HCT116 (cell line): ENCODE measurements at regions not wholly inside any gene's neighbourhood (a gene's known extent, or its start where the extent isn't known, plus 50 kb on each side); places are given as distances from the start of the nearest gene placed in this dataset.
A peak's percentile ranks its signal among the peaks of the same experiment; 100 is the strongest.

Experiments
- ATAC-seq: fragments of 200-7000 bp; cut with Tn5 transposase; 2 replicates; pipeline ENCODE4 v1.9.1; 2020; ENCODE audit warnings: mild to moderate bottlenecking, moderate library complexity
- BruUV-seq: library from RNA; stranded (reverse); fragments of 400-500 nt; replicated peaks from 2 replicates; lab custom pipeline; 2021; lab: Mats Ljungman, UMichigan
- CTCF ChIA-PET: fragments of 300-600 bp; sonication (Branson Sonifier 250); formaldehyde crosslinking; loops from one replicate; lab custom pipeline; 2021; ENCODE audit warnings: antibody characterized with exemption; lab: Charles Lee
- POLR2A ChIA-PET: fragments of 300-600, 350-600 bp; sonication (Branson Sonifier 250); formaldehyde crosslinking; loops from one replicate; lab custom pipeline; 2021; ENCODE audit warnings: antibody characterized with exemption; lab: Charles Lee
- RAD21 ChIA-PET, 2 experiments: fragments of 300-600 bp; sonication (Branson Sonifier 250); formaldehyde crosslinking; loops; one replicate each; lab custom pipeline; 2023; ENCODE audit warnings: low total read pairs in 2 of 2; ENCODE audit not compliant: uncharacterized antibody in 2 of 2, unreplicated experiment in 2 of 2, low non-redundant PET in 1 of 2; lab: Charles Lee
- DNase-seq: peaks from one replicate; pipeline ENCODE4 v3.0.0-alpha.2; 2010; ENCODE audit warnings: low read depth, low spot score
- H2AFZ ChIP-seq: fragments of 200-600 bp; shearing (Covaris generic), sonication (generic); 2 replicates; pipeline ENCODE4 v1.6.1; 2017; ENCODE audit warnings: low read depth, mixed run types, mixed read lengths, antibody characterized with exemption, low read length; ENCODE audit not compliant: poor library complexity, severe bottlenecking
- H3K27ac ChIP-seq: 2 replicates; pipeline ENCODE4 v1.5.1; 2012; ENCODE audit warnings: low read depth, low read length
- H3K27me3 ChIP-seq: fragments of 200-600 bp; sonication (generic); 2 replicates; pipeline ENCODE4 v1.6.1; 2016; ENCODE audit warnings: mixed run types, low read length, mixed read lengths; ENCODE audit not compliant: insufficient read depth
- H3K36me3 ChIP-seq, 2 experiments: fragments of 200-500 bp in 1 of 2; fragments of 200-600 bp in 1 of 2; sonication (Bioruptor generic) in 1 of 2; sonication (generic) in 1 of 2; 2 replicates each; pipeline versions ENCODE4 v1.5.1 to v1.6.1; 2014 to 2016; ENCODE audit warnings: low read length in 2 of 2, inconsistent platforms in 1 of 2, mixed read lengths in 1 of 2, mixed run types in 1 of 2; ENCODE audit not compliant: insufficient read depth in 2 of 2, control insufficient read depth in 1 of 2
- H3K4me1 ChIP-seq, 2 experiments: fragments of 200-600 bp in 1 of 2; sonication (generic) in 1 of 2; 2 replicates each; pipeline versions ENCODE4 v1.5.1 to v1.6.1; 2012 to 2017; ENCODE audit warnings: low read length in 2 of 2, inconsistent platforms in 1 of 2, mild to moderate bottlenecking in 1 of 2, mixed read lengths in 1 of 2, mixed run types in 1 of 2, moderate library complexity in 1 of 2; ENCODE audit not compliant: insufficient read depth in 2 of 2, control insufficient read depth in 1 of 2
- H3K4me2 ChIP-seq: fragments of 200-600 bp; sonication (generic); 2 replicates; pipeline ENCODE4 v1.6.1; 2017; ENCODE audit warnings: mixed run types, low read length, mixed read lengths
- H3K4me3 ChIP-seq, 2 experiments: fragments of 200-600 bp in 1 of 2; sonication (generic) in 1 of 2; replicated peaks in 1 of 2; 2 replicates each; pipeline ENCODE4 v1.5.1; 2011 to 2016; ENCODE audit warnings: low read length in 2 of 2, control low read depth in 1 of 2, low read depth in 1 of 2, mild to moderate bottlenecking in 1 of 2, mixed read lengths in 1 of 2, mixed run types in 1 of 2
- H3K79me2 ChIP-seq: fragments of 200-600 bp; sonication (generic); 2 replicates; pipeline ENCODE4 v1.6.1; 2017; ENCODE audit warnings: mild to moderate bottlenecking, mixed run types, low read length, moderate library complexity, mixed read lengths; ENCODE audit not compliant: insufficient read depth
- H3K9ac ChIP-seq: fragments of 200-600 bp; sonication (generic); 2 replicates; pipeline ENCODE4 v1.6.1; 2016; ENCODE audit warnings: low read length, mixed read lengths
- H3K9me2 ChIP-seq: fragments of 200-600 bp; sonication (generic), shearing (Covaris generic); 2 replicates; pipeline ENCODE4 v1.6.1; 2017; ENCODE audit warnings: mixed run types, mild to moderate bottlenecking, moderate library complexity; ENCODE audit not compliant: insufficient read depth
- H3K9me3 ChIP-seq, 2 experiments: fragments of 200-500 bp in 1 of 2; fragments of 200-600 bp in 1 of 2; sonication (Bioruptor generic) in 1 of 2; sonication (generic) in 1 of 2; 2 replicates each; pipeline ENCODE4 v1.6.1; 2014 to 2017; ENCODE audit warnings: low read length in 2 of 2, mixed read lengths in 2 of 2, inconsistent platforms in 1 of 2, low read depth in 1 of 2, mild to moderate bottlenecking in 1 of 2, mixed run types in 1 of 2, moderate library complexity in 1 of 2; ENCODE audit not compliant: control insufficient read depth in 1 of 2, insufficient read depth in 1 of 2
- H4K20me1 ChIP-seq: fragments of 200-600 bp; sonication (generic), shearing (Covaris generic); 2 replicates; pipeline ENCODE4 v1.6.1; 2017; ENCODE audit warnings: mixed run types, mild to moderate bottlenecking, moderate library complexity; ENCODE audit not compliant: insufficient read depth
- EZH2 ChIP-seq: fragments of 200-600 bp; sonication (generic); IDR thresholded peaks from 2 replicates; pipeline ENCODE4 v1.6.1; 2017; ENCODE audit warnings: antibody characterized with exemption, mixed run types
- FOSL1 ChIP-seq: IDR thresholded peaks from 2 replicates; pipeline ENCODE4 v1.6.1; 2012; ENCODE audit warnings: low read depth
- JUND ChIP-seq: IDR thresholded peaks from 2 replicates; pipeline ENCODE4 v1.6.1; 2012
- SRF ChIP-seq: IDR thresholded peaks from 2 replicates; pipeline ENCODE4 v1.6.1; 2012; ENCODE audit warnings: low read depth
- ZFX ChIP-seq: fragments of 450-650 bp; IDR thresholded peaks from 2 replicates; pipeline ENCODE4 v1.6.1; 2017
- intact Hi-C: fragments of 100-400 bp; cut with micrococcal nuclease; formaldehyde crosslinking; loops from 2 replicates; pipeline ENCODE4 v1.10.0; 2022
- TF ChIP-seq, protein P1 (sequence below): IDR thresholded peaks from 2 replicates; pipeline ENCODE4 v1.6.1; 2012
- TF ChIP-seq, protein P2 (sequence below): IDR thresholded peaks from 2 replicates; pipeline ENCODE4 v1.6.1; 2011; ENCODE audit warnings: mild to moderate bottlenecking, low read length, moderate library complexity; ENCODE audit not compliant: insufficient replicate concordance; ENCODE audit errors: extremely low read depth

DNA sequence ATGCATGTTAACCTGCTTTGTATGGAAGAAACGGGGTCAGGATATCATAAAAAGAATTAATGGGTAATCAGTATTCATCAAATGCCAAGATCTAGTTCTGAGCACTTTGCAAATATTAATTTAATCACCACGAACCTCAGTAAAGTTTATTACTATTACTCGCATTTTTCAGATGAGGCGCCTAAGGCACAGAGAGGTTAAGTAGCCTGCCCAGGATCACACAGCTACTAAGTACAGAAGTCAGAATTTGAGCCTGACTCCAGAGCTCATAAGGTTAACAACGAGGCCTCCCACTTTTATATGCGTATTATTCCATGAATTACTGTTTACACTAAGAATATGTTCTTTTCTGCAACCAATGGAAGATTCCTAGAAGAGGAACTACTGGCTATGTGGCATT is 109.6 kb upstream of the KLF13 start:
- RAD21 ChIA-PET = no interaction called here
- peaks cover 9 to 22% of the 10 kb centered on the region in 2 experiments; a peak in 3 of 4 replicates for H3K4me1 ChIP-seq
- H3K9me3 ChIP-seq = no peaks in the 10 kb centered on the region
- no peaks in the 10 kb centered on the region for H3K27me3 ChIP-seq
- POLR2A ChIA-PET = no interaction called here
- H3K79me2 ChIP-seq = no peaks in the 10 kb centered on the region
- 0 out of 2 replicates have a peak overlapping the region, but pooled peaks have one; percentile 49 for H3K9ac ChIP-seq
- H4K20me1 ChIP-seq = no peaks in the 10 kb centered on the region
- CTCF ChIA-PET = interaction anchor here (0.7 to 1.7 kb wide), 2 partner anchors 110 to 272 kb away, joined by 3 to 4 read pairs; no protein-coding TSS in a partner anchor
- ATAC-seq = no peak
- DNase-seq = no peak
- peak overlapping the region; percentile 51 to 63 for H3K4me3 ChIP-seq
- TF ChIP-seq, protein P1, sequence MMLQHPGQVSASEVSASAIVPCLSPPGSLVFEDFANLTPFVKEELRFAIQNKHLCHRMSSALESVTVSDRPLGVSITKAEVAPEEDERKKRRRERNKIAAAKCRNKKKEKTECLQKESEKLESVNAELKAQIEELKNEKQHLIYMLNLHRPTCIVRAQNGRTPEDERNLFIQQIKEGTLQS = no peak
- TF ChIP-seq SRF = no peak
- no peak for TF ChIP-seq EZH2
- TF ChIP-seq JUND = no peak
- no peak for TF ChIP-seq FOSL1
- TF ChIP-seq, protein P2, sequence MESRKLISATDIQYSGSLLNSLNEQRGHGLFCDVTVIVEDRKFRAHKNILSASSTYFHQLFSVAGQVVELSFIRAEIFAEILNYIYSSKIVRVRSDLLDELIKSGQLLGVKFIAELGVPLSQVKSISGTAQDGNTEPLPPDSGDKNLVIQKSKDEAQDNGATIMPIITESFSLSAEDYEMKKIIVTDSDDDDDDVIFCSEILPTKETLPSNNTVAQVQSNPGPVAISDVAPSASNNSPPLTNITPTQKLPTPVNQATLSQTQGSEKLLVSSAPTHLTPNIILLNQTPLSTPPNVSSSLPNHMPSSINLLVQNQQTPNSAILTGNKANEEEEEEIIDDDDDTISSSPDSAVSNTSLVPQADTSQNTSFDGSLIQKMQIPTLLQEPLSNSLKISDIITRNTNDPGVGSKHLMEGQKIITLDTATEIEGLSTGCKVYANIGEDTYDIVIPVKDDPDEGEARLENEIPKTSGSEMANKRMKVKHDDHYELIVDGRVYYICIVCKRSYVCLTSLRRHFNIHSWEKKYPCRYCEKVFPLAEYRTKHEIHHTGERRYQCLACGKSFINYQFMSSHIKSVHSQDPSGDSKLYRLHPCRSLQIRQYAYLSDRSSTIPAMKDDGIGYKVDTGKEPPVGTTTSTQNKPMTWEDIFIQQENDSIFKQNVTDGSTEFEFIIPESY = no peak
- TF ChIP-seq ZFX = no peak
- no peak overlapping the region; the same call in 1 of the 2 replicates for H3K27ac ChIP-seq
- no peaks in the 10 kb centered on the region for H3K9me2 ChIP-seq
- H3K36me3 ChIP-seq = no peaks in the 10 kb centered on the region
- intact Hi-C loops = loop anchor here (10.0 kb wide), 1 partner anchor 218 kb away; no protein-coding TSS in a partner anchor
- no peak overlapping the region for H2AFZ ChIP-seq
- H3K4me2 ChIP-seq = peak overlapping the region; percentile 87
- BruUV-seq = no TSS peak
